Psoas muscle (tissue), 7 donors: ENCODE measurements at regions not wholly inside any gene's neighbourhood (a gene's known extent, or its start where the extent isn't known, plus 50 kb on each side); places are given as distances from the start of the nearest gene placed in this dataset.
A peak's percentile ranks its signal among the peaks of the same experiment; 100 is the strongest.

Experiments used
- ATAC-seq, 4 donors: fragments of 200-7000 bp; cut with Tn5 transposase; one replicate each; pipeline ENCODE4 v1.9.1; 2020; ENCODE audit warnings: moderate library complexity in 3 of 4, mild to moderate bottlenecking in 2 of 4
- DNase-seq, 2 donors: peaks; one replicate each; pipeline ENCODE4 v3.0.0-alpha.2; 2020
- H3K27ac ChIP-seq: fragments of 200-600 bp; one replicate; pipeline ENCODE4 v1.8.0; 2022
- H3K27me3 ChIP-seq, 3 donors: fragments of 200-600 bp in 1 of 3; one replicate each; pipeline versions ENCODE4 v1.6.1 to v1.8.0; 2013 to 2022; ENCODE audit warnings: low read length in 2 of 3, mild to moderate bottlenecking in 2 of 3, moderate library complexity in 1 of 3; ENCODE audit not compliant: insufficient read depth in 3 of 3
- H3K36me3 ChIP-seq, 2 donors: fragments of 200-600 bp in 1 of 2; one replicate each; pipeline versions ENCODE4 v1.6.1 to v1.8.0; 2013 to 2022; ENCODE audit warnings: low read depth in 1 of 2, mild to moderate bottlenecking in 1 of 2, moderate library complexity in 1 of 2; ENCODE audit not compliant: insufficient read depth in 1 of 2
- H3K4me1 ChIP-seq: fragments of 200-600 bp; one replicate; pipeline ENCODE4 v1.8.0; 2022
- H3K4me3 ChIP-seq: fragments of 200-600 bp; one replicate; pipeline ENCODE4 v1.8.0; 2022; ENCODE audit warnings: mild to moderate bottlenecking
- H3K9me3 ChIP-seq: fragments of 200-600 bp; one replicate; pipeline ENCODE4 v1.8.0; 2022
- WGBS, 3 donors: extraction: QIAGEN DNeasy Blood & Tissue Kit; methylation state at CpG; one replicate each; pipeline versions ENCODE4 v1.1.6 to v1.1.7; 2013; 5-methylcytosine and 5-hydroxymethylcytosine counted together
- intact Hi-C, 2 donors: fragments of 100-400 bp; cut with DNase I; formaldehyde crosslinking; loops; one replicate each; pipeline versions ENCODE4 v1.11.0 to v1.14.2; 2022
- TF ChIP-seq, protein P1 (sequence below): fragments of 200-600 bp; IDR thresholded peaks from one replicate; pipeline ENCODE4 v1.8.0; 2022; ENCODE audit warnings: antibody characterized with exemption
- donor health status: healthy with polysubstance abuse.
- donor health status: DM: no; HTN: no; CAD: no; lungs with moderate emphysema.
- donor health status: Bipolar disorder and iron deficiency.
- donor health status: healthy.
- donor health status: DM: yes; HTN: yes; CAD: no.
- donor health status: DM: no; HTN: no; CAD: no.
- donor health status: DM: yes; HTN: yes; CAD: no.

DNA sequence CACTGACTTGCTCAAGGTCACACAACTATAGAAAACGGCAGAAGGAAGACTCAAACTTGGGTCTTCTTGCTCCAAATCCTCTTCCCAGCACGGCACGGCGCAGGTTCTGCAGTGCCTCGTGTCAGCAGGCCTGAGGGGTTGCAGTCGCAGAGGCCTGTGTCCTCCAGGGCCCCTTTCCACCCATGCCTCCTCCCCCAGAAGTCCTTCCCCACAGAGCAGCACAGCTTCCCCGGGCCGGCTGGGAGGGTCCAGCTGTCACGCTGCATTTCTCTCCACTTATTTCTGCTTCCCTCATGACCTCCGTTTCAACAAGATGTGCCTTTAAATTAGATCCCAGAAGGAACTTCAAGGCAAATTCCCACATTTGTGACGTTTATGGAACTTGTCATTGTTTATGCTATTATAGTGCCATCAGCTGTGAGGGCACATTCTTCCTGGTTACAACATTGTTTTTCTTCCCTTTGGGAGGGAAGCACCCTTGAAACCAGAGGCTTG, 148.4 kb downstream of the C5orf15 start:
- Histone ChIP-seq H3K27me3 (no peaks in the 10 kb centered on the region), H3K36me3 (no peaks in the 10 kb centered on the region), H3K4me3 (no peak overlapping the region), H3K27ac (peak overlapping the region; percentile 89), H3K9me3 (no peaks in the 10 kb centered on the region), H3K4me1 (peaks cover 45% of the 10 kb centered on the region)
- ATAC-seq (peak in 1 of 4 donors; percentile 3), DNase-seq (no peak)
- TF ChIP-seq, protein P1, sequence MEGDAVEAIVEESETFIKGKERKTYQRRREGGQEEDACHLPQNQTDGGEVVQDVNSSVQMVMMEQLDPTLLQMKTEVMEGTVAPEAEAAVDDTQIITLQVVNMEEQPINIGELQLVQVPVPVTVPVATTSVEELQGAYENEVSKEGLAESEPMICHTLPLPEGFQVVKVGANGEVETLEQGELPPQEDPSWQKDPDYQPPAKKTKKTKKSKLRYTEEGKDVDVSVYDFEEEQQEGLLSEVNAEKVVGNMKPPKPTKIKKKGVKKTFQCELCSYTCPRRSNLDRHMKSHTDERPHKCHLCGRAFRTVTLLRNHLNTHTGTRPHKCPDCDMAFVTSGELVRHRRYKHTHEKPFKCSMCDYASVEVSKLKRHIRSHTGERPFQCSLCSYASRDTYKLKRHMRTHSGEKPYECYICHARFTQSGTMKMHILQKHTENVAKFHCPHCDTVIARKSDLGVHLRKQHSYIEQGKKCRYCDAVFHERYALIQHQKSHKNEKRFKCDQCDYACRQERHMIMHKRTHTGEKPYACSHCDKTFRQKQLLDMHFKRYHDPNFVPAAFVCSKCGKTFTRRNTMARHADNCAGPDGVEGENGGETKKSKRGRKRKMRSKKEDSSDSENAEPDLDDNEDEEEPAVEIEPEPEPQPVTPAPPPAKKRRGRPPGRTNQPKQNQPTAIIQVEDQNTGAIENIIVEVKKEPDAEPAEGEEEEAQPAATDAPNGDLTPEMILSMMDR, result no peak
- 41 to 57% (median 48%) methylated on average over 11 of the region's 11 CpGs for WGBS, 3 donors
- intact Hi-C loops, result loop anchor here in 1 of 2 donors (5.0 kb wide), 1 partner anchor 43 kb away; no protein-coding TSS in a partner anchor

DNA sequence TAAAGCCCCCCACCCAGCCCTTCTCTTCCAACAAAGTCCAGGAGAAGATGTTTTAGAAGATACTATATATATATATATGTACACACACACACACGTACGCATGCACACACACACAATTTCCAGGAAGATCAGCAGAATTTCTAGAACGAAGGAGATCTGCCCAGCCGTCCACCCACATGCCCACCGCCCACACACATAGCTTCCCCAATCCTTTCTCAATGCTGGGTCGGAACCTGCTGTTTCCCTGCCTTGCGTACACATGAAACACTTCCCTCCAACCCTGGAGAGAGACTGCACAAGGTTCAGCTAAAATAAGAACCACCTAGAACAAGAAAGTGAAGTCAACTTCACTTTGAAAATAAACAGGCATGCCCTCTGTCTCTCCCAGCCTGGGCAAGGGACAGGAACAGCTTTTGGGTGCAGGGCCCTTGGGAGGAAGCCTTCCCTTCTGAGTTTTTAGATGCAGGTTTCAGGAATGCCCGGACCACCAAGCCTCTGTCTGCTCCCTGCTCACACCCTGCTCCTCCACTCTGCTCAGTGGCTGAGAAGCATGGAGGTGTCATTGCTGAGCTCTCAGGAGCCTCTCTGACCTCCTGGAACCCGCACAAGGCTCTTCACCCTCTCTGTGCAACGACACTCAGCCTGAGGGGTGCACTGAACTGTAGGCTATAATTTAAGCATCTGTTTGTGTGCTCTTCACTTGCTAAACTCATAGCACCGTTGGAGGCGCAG, 149.4 kb downstream of the C5orf15 start:
- intact Hi-C loops, result loop anchor here in 1 of 2 donors (5.0 kb wide), 1 partner anchor 42 kb away; no protein-coding TSS in a partner anchor
- Histone ChIP-seq H3K36me3 (no peaks in the 10 kb centered on the region), H3K4me1 (peaks cover 41% of the 10 kb centered on the region), H3K9me3 (no peaks in the 10 kb centered on the region), H3K27ac (peak overlapping the region; percentile 89), H3K27me3 (no peaks in the 10 kb centered on the region), H3K4me3 (no peak overlapping the region)
- TF ChIP-seq, protein P1, result no peak
- DNase-seq (no peak), ATAC-seq (no peak)
- WGBS, 3 donors, result 65 to 79% (median 71%) methylated on average over 10 to 12 of the region's 12 CpGs

DNA sequence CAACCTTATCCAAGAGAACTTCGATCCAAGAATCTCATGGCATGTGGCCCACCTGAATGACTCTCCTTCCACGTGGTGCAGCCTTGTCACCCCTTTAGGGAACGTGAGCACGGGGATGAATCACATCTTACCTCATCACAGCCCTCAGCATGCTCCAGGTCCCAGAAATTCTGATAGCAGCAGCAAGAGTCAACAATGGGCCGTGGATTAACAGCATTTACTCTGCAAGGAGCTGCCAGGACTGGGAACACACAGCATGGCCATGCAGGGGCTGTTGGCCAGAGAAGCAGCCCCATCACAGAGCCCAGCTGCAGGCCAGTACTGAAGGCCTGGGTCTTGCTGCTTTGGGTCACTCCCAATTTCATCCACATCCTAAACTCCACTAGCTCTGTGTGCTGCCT, 150.4 kb downstream of the C5orf15 start:
- Histone ChIP-seq H3K9me3 (no peaks in the 10 kb centered on the region), H3K27me3 (no peaks in the 10 kb centered on the region), H3K4me1 (peaks cover 41% of the 10 kb centered on the region), H3K4me3 (no peak overlapping the region), H3K36me3 (no peaks in the 10 kb centered on the region), H3K27ac (peak overlapping the region; percentile 89)
- peak; percentile 89 to 94 (median 94) for ATAC-seq
- DNase-seq, result peak; percentile 78 to 86
- intact Hi-C loops, result loop anchor here in 1 of 2 donors (5.0 kb wide), 1 partner anchor 41 kb away; no protein-coding TSS in a partner anchor
- WGBS, 3 donors, result 24 to 26% (median 26%) methylated on average over 5 of the region's 5 CpGs
- TF ChIP-seq, protein P1, result no peak

DNA sequence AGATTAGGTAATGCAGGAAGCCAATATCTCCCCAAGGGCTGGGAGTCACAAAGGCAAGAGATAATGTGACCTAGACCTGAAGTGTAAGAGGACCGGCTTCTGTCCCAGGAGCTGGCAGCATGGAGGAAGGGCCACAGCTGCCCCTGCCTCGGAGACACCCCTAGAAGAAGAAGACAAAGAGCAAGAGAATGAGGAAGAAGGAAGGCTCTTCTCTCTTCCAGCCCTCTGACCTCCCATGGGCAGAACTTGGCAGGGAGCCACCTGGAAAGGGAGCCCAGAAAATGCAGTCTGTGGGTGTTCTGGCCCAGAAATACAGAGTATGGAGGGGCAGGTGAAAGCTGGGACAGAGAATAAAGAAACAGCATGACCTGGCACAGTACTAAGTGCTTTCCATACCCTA, 151.0 kb downstream of the C5orf15 start:
- Histone ChIP-seq H3K27ac (peak overlapping the region; percentile 89), H3K27me3 (no peaks in the 10 kb centered on the region), H3K36me3 (no peaks in the 10 kb centered on the region), H3K9me3 (no peaks in the 10 kb centered on the region), H3K4me1 (peaks cover 41% of the 10 kb centered on the region), H3K4me3 (no peak overlapping the region)
- WGBS, 3 donors, result 56 to 77% (median 69%) methylated on average over 2 of the region's 2 CpGs
- intact Hi-C loops, result loop anchor here in 1 of 2 donors (5.0 kb wide), 1 partner anchor 40 kb away; no protein-coding TSS in a partner anchor
- TF ChIP-seq, protein P1, result no peak
- ATAC-seq (no peak), DNase-seq (peak; percentile 18 to 60)
